IMR-90 (cell line): ENCODE measurements at regions not wholly inside any gene's neighbourhood (a gene's known extent, or its start where the extent isn't known, plus 50 kb on each side); places are given as distances from the start of the nearest gene placed in this dataset.

Experiments
- ATAC-seq: fragments of 200-7000 bp; cut with Tn5 transposase; 2 replicates; pipeline ENCODE4 v1.9.1; 2020; ENCODE audit warnings: low read depth, mild to moderate bottlenecking, moderate library complexity
- BruUV-seq: library from RNA; stranded (reverse); fragments of 400-500 nt; replicated peaks from 2 replicates; lab custom pipeline; 2021; lab: Mats Ljungman, UMichigan
- CTCF ChIA-PET: fragments of 300-600 bp; formaldehyde crosslinking; extraction: SDS; loops from one replicate; lab custom pipeline; 2021; ENCODE audit warnings: antibody characterized with exemption; lab: Yijun Ruan, JAX
- POLR2A ChIA-PET: fragments of 300-600 bp; sonication (Branson Sonifier 250); formaldehyde crosslinking; loops from one replicate; lab custom pipeline; 2022; ENCODE audit warnings: antibody characterized with exemption; ENCODE audit not compliant: unreplicated experiment; lab: Charles Lee
- DNase-seq: peaks from one replicate; pipeline ENCODE4 v3.0.0; 2013
- H2AFZ ChIP-seq: replicated peaks from 2 replicates; pipeline ENCODE3; 2013; ENCODE audit warnings: low read length, mild to moderate bottlenecking; ENCODE audit not compliant: poor library complexity
- H2AK5ac ChIP-seq: 2 replicates; pipeline ENCODE4 v1.6.1; 2013; ENCODE audit warnings: low read depth, low read length, inconsistent platforms
- H2AK9ac ChIP-seq: replicated peaks from 2 replicates; pipeline ENCODE3; 2013; ENCODE audit warnings: mild to moderate bottlenecking, low read depth, low read length, moderate library complexity; ENCODE audit not compliant: poor library complexity
- H2BK120ac ChIP-seq: 2 replicates; pipeline ENCODE4 v1.6.1; 2013; ENCODE audit warnings: low read depth, low read length, inconsistent platforms
- H2BK15ac ChIP-seq: 3 replicates; pipeline ENCODE4 v1.6.1; 2013; ENCODE audit warnings: low read depth, low read length, inconsistent platforms
- H2BK20ac ChIP-seq: 2 replicates; pipeline ENCODE4 v1.6.1; 2013; ENCODE audit warnings: low read depth, mild to moderate bottlenecking, inconsistent platforms, low read length, moderate library complexity
- H2BK5ac ChIP-seq: 2 replicates; pipeline ENCODE4 v1.6.1; 2013; ENCODE audit warnings: mild to moderate bottlenecking, low read depth, low read length, inconsistent platforms; ENCODE audit not compliant: poor library complexity, severe bottlenecking
- H3K14ac ChIP-seq: replicated peaks from 2 replicates; pipeline ENCODE4 v1.6.1; 2013; ENCODE audit warnings: low read depth, low read length, inconsistent platforms
- H3K18ac ChIP-seq: 2 replicates; pipeline ENCODE4 v1.6.1; 2013; ENCODE audit warnings: low read depth, low read length, control low read depth
- H3K23ac ChIP-seq: 2 replicates; pipeline ENCODE4 v1.6.1; 2013; ENCODE audit warnings: low read depth, low read length, inconsistent platforms
- H3K27ac ChIP-seq: 2 replicates; pipeline ENCODE4 v1.5.1; 2013; ENCODE audit warnings: mild to moderate bottlenecking, control low read depth, low read length; ENCODE audit not compliant: insufficient read depth
- H3K27me3 ChIP-seq: 2 replicates; pipeline ENCODE4 v1.6.1; 2013; ENCODE audit warnings: low read length; ENCODE audit not compliant: control insufficient read depth, insufficient read depth
- H3K36me3 ChIP-seq: 2 replicates; pipeline ENCODE4 v1.6.1; 2013; ENCODE audit warnings: low read length, mixed read lengths; ENCODE audit not compliant: control insufficient read depth, insufficient read depth
- H3K4ac ChIP-seq: 2 replicates; pipeline ENCODE4 v1.6.1; 2013; ENCODE audit warnings: low read depth, low read length, inconsistent platforms
- H3K4me1 ChIP-seq: 2 replicates; pipeline ENCODE4 v1.6.1; 2013; ENCODE audit warnings: low read length, mixed read lengths; ENCODE audit not compliant: control insufficient read depth, insufficient read depth
- H3K4me2 ChIP-seq: 2 replicates; pipeline ENCODE4 v1.6.1; 2013; ENCODE audit warnings: low read depth, mild to moderate bottlenecking, control low read depth, low read length, moderate library complexity
- H3K4me3 ChIP-seq: 2 replicates; pipeline ENCODE4 v1.5.1; 2013; ENCODE audit warnings: low read depth, mild to moderate bottlenecking, control low read depth, low read length, moderate library complexity; ENCODE audit not compliant: insufficient read depth
- H3K56ac ChIP-seq: 2 replicates; pipeline ENCODE4 v1.6.1; 2013; ENCODE audit warnings: low read length, inconsistent platforms; ENCODE audit not compliant: insufficient read depth; ENCODE audit errors: extremely low read depth
- H3K79me1 ChIP-seq, 2 experiments: 2 replicates each; pipeline ENCODE4 v1.6.1; 2013; ENCODE audit warnings: low read length in 2 of 2, inconsistent platforms in 1 of 2, low read depth in 1 of 2
- H3K9ac ChIP-seq: 2 replicates; pipeline ENCODE4 v1.6.1; 2013; ENCODE audit warnings: low read depth, low read length, control low read depth
- H3K9me1 ChIP-seq: 2 replicates; pipeline ENCODE4 v1.6.1; 2013; ENCODE audit warnings: low read length, inconsistent platforms; ENCODE audit not compliant: insufficient read depth
- H3K9me3 ChIP-seq: 2 replicates; pipeline ENCODE4 v1.6.1; 2013; ENCODE audit warnings: low read length; ENCODE audit not compliant: control insufficient read depth, insufficient read depth
- H4K20me1 ChIP-seq: 2 replicates; pipeline ENCODE4 v1.6.1; 2013; ENCODE audit warnings: low read length, inconsistent platforms; ENCODE audit not compliant: insufficient read depth
- H4K5ac ChIP-seq: 2 replicates; pipeline ENCODE4 v1.6.1; 2013; ENCODE audit warnings: mild to moderate bottlenecking, low read depth, low read length, control low read depth
- H4K8ac ChIP-seq, 2 experiments: 2 replicates each; pipeline ENCODE4 v1.6.1; 2013; ENCODE audit warnings: low read depth in 2 of 2, low read length in 2 of 2, control low read depth in 1 of 2, inconsistent platforms in 1 of 2
- H4K91ac ChIP-seq: 2 replicates; pipeline ENCODE4 v1.6.1; 2013; ENCODE audit warnings: low read depth, low read length, inconsistent platforms; ENCODE audit not compliant: insufficient read depth
- BHLHE40 ChIP-seq: fragments of 150-350 bp; IDR thresholded peaks from 2 replicates; pipeline ENCODE4 v1.6.1; 2016; ENCODE audit warnings: mild to moderate bottlenecking, low read depth, low read length
- CHD1 ChIP-seq: IDR thresholded peaks from 2 replicates; pipeline ENCODE4 v1.6.1; 2012; ENCODE audit warnings: low read depth, low read length, improper control_type of control experiment
- CTCF ChIP-seq: conservative IDR thresholded peaks from 2 replicates; pipeline ENCODE4 v1.5.1; 2012; ENCODE audit warnings: mild to moderate bottlenecking, low read depth, low read length, improper control_type of control experiment
- ELK1 ChIP-seq: fragments of 150-350 bp; IDR thresholded peaks from 2 replicates; pipeline ENCODE4 v1.6.1; 2016; ENCODE audit warnings: low read depth, mild to moderate bottlenecking, low read length, moderate library complexity, borderline replicate concordance
- MAZ ChIP-seq: IDR thresholded peaks from 2 replicates; pipeline ENCODE4 v1.6.1; 2012; ENCODE audit warnings: low read depth, mild to moderate bottlenecking, low read length, improper control_type of control experiment, moderate library complexity, borderline replicate concordance
- MXI1 ChIP-seq: IDR thresholded peaks from 2 replicates; pipeline ENCODE4 v1.6.1; 2012; ENCODE audit warnings: low read depth, mild to moderate bottlenecking, low read length, moderate library complexity, borderline replicate concordance
- NFE2L2 ChIP-seq: fragments of 150-350 bp; IDR thresholded peaks from 2 replicates; pipeline ENCODE4 v1.6.1; 2016; ENCODE audit warnings: low read depth, mild to moderate bottlenecking, low read length
- POLR2A ChIP-seq: IDR thresholded peaks from 2 replicates; pipeline ENCODE4 v1.6.1; 2012; ENCODE audit warnings: mild to moderate bottlenecking, low read depth, low read length
- RAD21 ChIP-seq: IDR thresholded peaks from 2 replicates; pipeline ENCODE4 v1.6.1; 2012; ENCODE audit warnings: low read length, improper control_type of control experiment
- RCOR1 ChIP-seq: IDR thresholded peaks from 2 replicates; pipeline ENCODE4 v1.6.1; 2012; ENCODE audit warnings: mild to moderate bottlenecking, low read length, improper control_type of control experiment; ENCODE audit not compliant: insufficient replicate concordance
- RFX5 ChIP-seq: IDR thresholded peaks from 2 replicates; pipeline ENCODE4 v1.8.0; 2012; ENCODE audit warnings: low read depth, mild to moderate bottlenecking, low read length, moderate library complexity
- SMC3 ChIP-seq: fragments of 150-350 bp; IDR thresholded peaks from 2 replicates; pipeline ENCODE4 v1.6.1; 2016; ENCODE audit warnings: low read depth, mild to moderate bottlenecking, antibody characterized with exemption, low read length, moderate library complexity
- WGBS, 2 experiments: methylation state at CpG; one replicate each; pipeline versions ENCODE4 v1.1.5 to v1.1.7; 2013; ENCODE audit warnings: missing lambda C conversion rate in 2 of 2; ENCODE audit not compliant: insufficient read length in 1 of 2; ENCODE audit errors: extremely low coverage in 2 of 2; 5-methylcytosine and 5-hydroxymethylcytosine counted together
- dilution Hi-C: fragments of 300-500 bp; cut with HindIII; formaldehyde crosslinking; loops from one replicate; pipeline ENCODE4 v1.14.3; 2018; ENCODE audit warnings: low sequenced_read_pairs; ENCODE audit not compliant: unreplicated experiment
- in situ Hi-C: fragments of 300-500 bp; cut with MboI; formaldehyde crosslinking; loops from 3 replicates; pipeline ENCODE4 v1.14.3; 2019; ENCODE audit warnings: low sequenced_read_pairs, inconsistent platforms, mixed read lengths
- intact Hi-C: fragments of 100-400 bp; cut with micrococcal nuclease; formaldehyde crosslinking; loops from 2 replicates; pipeline ENCODE4 v1.10.0; 2022

- Histone ChIP-seq H3K9me1 (no peaks in the 10 kb centered on the region), H3K79me1 (no peaks in the 10 kb centered on the region), H3K56ac (no peak overlapping the region), H2BK20ac (no peak overlapping the region), H4K91ac (no peak overlapping the region), H2AK9ac (no peak overlapping the region), H2AFZ (no peak overlapping the region), H3K4me2 (no peak overlapping the region), H3K9me3 (peaks cover 29% of the 10 kb centered on the region), H3K23ac (no peak overlapping the region), H3K9ac (no peak overlapping the region), H3K4me3 (no peak overlapping the region), H3K14ac (no peak overlapping the region), H3K18ac (no peak overlapping the region), H3K4ac (no peak overlapping the region), H2BK120ac (no peak overlapping the region), H2BK15ac (no peak overlapping the region), H3K27me3 (no peaks in the 10 kb centered on the region), H2AK5ac (no peak overlapping the region), H3K27ac (no peak overlapping the region), H3K36me3 (no peaks in the 10 kb centered on the region), H2BK5ac (no peak overlapping the region), H4K20me1 (no peaks in the 10 kb centered on the region), H4K5ac (no peak overlapping the region), H4K8ac (no peak overlapping the region), H3K4me1 (no peaks in the 10 kb centered on the region)
- no peak for TF ChIP-seq RFX5
- no peak for TF ChIP-seq CTCF
- TF ChIP-seq RAD21: no peak
- TF ChIP-seq NFE2L2: no peak
- no peak for TF ChIP-seq BHLHE40
- no peak for TF ChIP-seq SMC3
- TF ChIP-seq MXI1: no peak
- no peak for TF ChIP-seq RCOR1
- no peak for TF ChIP-seq POLR2A
- TF ChIP-seq ELK1: no peak
- TF ChIP-seq CHD1: no peak
- TF ChIP-seq MAZ: no peak
- in situ Hi-C loops (no loop called here), dilution Hi-C loops (no loop called here), intact Hi-C loops (no loop called here)
- no peak for ATAC-seq
- POLR2A ChIA-PET: no interaction called here
- WGBS, 2 experiments: 34% methylated on average over 2 of the region's 6 CpGs; no CpG with 5 or more reads in 1 of the 2 experiments
- CTCF ChIA-PET: no interaction called here
- no peak for DNase-seq
- BruUV-seq: no TSS peak
Measured at GRCh38 chr19:56917998-56918397, 77.5 kb upstream of the PEG3 start.
